IMR-90 (cell line): ENCODE measurements at regions not wholly inside any gene's neighbourhood (a gene's known extent, or its start where the extent isn't known, plus 50 kb on each side); places are given as distances from the start of the nearest gene placed in this dataset.

ENCODE experiments used
- ATAC-seq: fragments of 200-7000 bp; cut with Tn5 transposase; 2 replicates; pipeline ENCODE4 v1.9.1; 2020; ENCODE audit warnings: low read depth, mild to moderate bottlenecking, moderate library complexity
- BruUV-seq: library from RNA; stranded (reverse); fragments of 400-500 nt; replicated peaks from 2 replicates; lab custom pipeline; 2021; lab: Mats Ljungman, UMichigan
- CTCF ChIA-PET: fragments of 300-600 bp; formaldehyde crosslinking; extraction: SDS; loops from one replicate; lab custom pipeline; 2021; ENCODE audit warnings: antibody characterized with exemption; lab: Yijun Ruan, JAX
- POLR2A ChIA-PET: fragments of 300-600 bp; sonication (Branson Sonifier 250); formaldehyde crosslinking; loops from one replicate; lab custom pipeline; 2022; ENCODE audit warnings: antibody characterized with exemption; ENCODE audit not compliant: unreplicated experiment; lab: Charles Lee
- DNase-seq: peaks from one replicate; pipeline ENCODE4 v3.0.0; 2013
- H2AFZ ChIP-seq: replicated peaks from 2 replicates; pipeline ENCODE3; 2013; ENCODE audit warnings: low read length, mild to moderate bottlenecking; ENCODE audit not compliant: poor library complexity
- H2AK5ac ChIP-seq: 2 replicates; pipeline ENCODE4 v1.6.1; 2013; ENCODE audit warnings: low read depth, low read length, inconsistent platforms
- H2AK9ac ChIP-seq: replicated peaks from 2 replicates; pipeline ENCODE3; 2013; ENCODE audit warnings: mild to moderate bottlenecking, low read depth, low read length, moderate library complexity; ENCODE audit not compliant: poor library complexity
- H2BK120ac ChIP-seq: 2 replicates; pipeline ENCODE4 v1.6.1; 2013; ENCODE audit warnings: low read depth, low read length, inconsistent platforms
- H2BK15ac ChIP-seq: 3 replicates; pipeline ENCODE4 v1.6.1; 2013; ENCODE audit warnings: low read depth, low read length, inconsistent platforms
- H2BK20ac ChIP-seq: 2 replicates; pipeline ENCODE4 v1.6.1; 2013; ENCODE audit warnings: low read depth, mild to moderate bottlenecking, inconsistent platforms, low read length, moderate library complexity
- H2BK5ac ChIP-seq: 2 replicates; pipeline ENCODE4 v1.6.1; 2013; ENCODE audit warnings: mild to moderate bottlenecking, low read depth, low read length, inconsistent platforms; ENCODE audit not compliant: poor library complexity, severe bottlenecking
- H3K14ac ChIP-seq: replicated peaks from 2 replicates; pipeline ENCODE4 v1.6.1; 2013; ENCODE audit warnings: low read depth, low read length, inconsistent platforms
- H3K18ac ChIP-seq: 2 replicates; pipeline ENCODE4 v1.6.1; 2013; ENCODE audit warnings: low read depth, low read length, control low read depth
- H3K23ac ChIP-seq: 2 replicates; pipeline ENCODE4 v1.6.1; 2013; ENCODE audit warnings: low read depth, low read length, inconsistent platforms
- H3K27ac ChIP-seq: 2 replicates; pipeline ENCODE4 v1.5.1; 2013; ENCODE audit warnings: mild to moderate bottlenecking, control low read depth, low read length; ENCODE audit not compliant: insufficient read depth
- H3K27me3 ChIP-seq: 2 replicates; pipeline ENCODE4 v1.6.1; 2013; ENCODE audit warnings: low read length; ENCODE audit not compliant: control insufficient read depth, insufficient read depth
- H3K36me3 ChIP-seq: 2 replicates; pipeline ENCODE4 v1.6.1; 2013; ENCODE audit warnings: low read length, mixed read lengths; ENCODE audit not compliant: control insufficient read depth, insufficient read depth
- H3K4ac ChIP-seq: 2 replicates; pipeline ENCODE4 v1.6.1; 2013; ENCODE audit warnings: low read depth, low read length, inconsistent platforms
- H3K4me1 ChIP-seq: 2 replicates; pipeline ENCODE4 v1.6.1; 2013; ENCODE audit warnings: low read length, mixed read lengths; ENCODE audit not compliant: control insufficient read depth, insufficient read depth
- H3K4me2 ChIP-seq: 2 replicates; pipeline ENCODE4 v1.6.1; 2013; ENCODE audit warnings: low read depth, mild to moderate bottlenecking, control low read depth, low read length, moderate library complexity
- H3K4me3 ChIP-seq: 2 replicates; pipeline ENCODE4 v1.5.1; 2013; ENCODE audit warnings: low read depth, mild to moderate bottlenecking, control low read depth, low read length, moderate library complexity; ENCODE audit not compliant: insufficient read depth
- H3K56ac ChIP-seq: 2 replicates; pipeline ENCODE4 v1.6.1; 2013; ENCODE audit warnings: low read length, inconsistent platforms; ENCODE audit not compliant: insufficient read depth; ENCODE audit errors: extremely low read depth
- H3K79me1 ChIP-seq, 2 experiments: 2 replicates each; pipeline ENCODE4 v1.6.1; 2013; ENCODE audit warnings: low read length in 2 of 2, inconsistent platforms in 1 of 2, low read depth in 1 of 2
- H3K9ac ChIP-seq: 2 replicates; pipeline ENCODE4 v1.6.1; 2013; ENCODE audit warnings: low read depth, low read length, control low read depth
- H3K9me1 ChIP-seq: 2 replicates; pipeline ENCODE4 v1.6.1; 2013; ENCODE audit warnings: low read length, inconsistent platforms; ENCODE audit not compliant: insufficient read depth
- H3K9me3 ChIP-seq: 2 replicates; pipeline ENCODE4 v1.6.1; 2013; ENCODE audit warnings: low read length; ENCODE audit not compliant: control insufficient read depth, insufficient read depth
- H4K20me1 ChIP-seq: 2 replicates; pipeline ENCODE4 v1.6.1; 2013; ENCODE audit warnings: low read length, inconsistent platforms; ENCODE audit not compliant: insufficient read depth
- H4K5ac ChIP-seq: 2 replicates; pipeline ENCODE4 v1.6.1; 2013; ENCODE audit warnings: mild to moderate bottlenecking, low read depth, low read length, control low read depth
- H4K8ac ChIP-seq, 2 experiments: 2 replicates each; pipeline ENCODE4 v1.6.1; 2013; ENCODE audit warnings: low read depth in 2 of 2, low read length in 2 of 2, control low read depth in 1 of 2, inconsistent platforms in 1 of 2
- H4K91ac ChIP-seq: 2 replicates; pipeline ENCODE4 v1.6.1; 2013; ENCODE audit warnings: low read depth, low read length, inconsistent platforms; ENCODE audit not compliant: insufficient read depth
- ELK1 ChIP-seq: fragments of 150-350 bp; IDR thresholded peaks from 2 replicates; pipeline ENCODE4 v1.6.1; 2016; ENCODE audit warnings: low read depth, mild to moderate bottlenecking, low read length, moderate library complexity, borderline replicate concordance
- MAZ ChIP-seq: IDR thresholded peaks from 2 replicates; pipeline ENCODE4 v1.6.1; 2012; ENCODE audit warnings: low read depth, mild to moderate bottlenecking, low read length, improper control_type of control experiment, moderate library complexity, borderline replicate concordance
- NFE2L2 ChIP-seq: fragments of 150-350 bp; IDR thresholded peaks from 2 replicates; pipeline ENCODE4 v1.6.1; 2016; ENCODE audit warnings: low read depth, mild to moderate bottlenecking, low read length
- POLR2A ChIP-seq: IDR thresholded peaks from 2 replicates; pipeline ENCODE4 v1.6.1; 2012; ENCODE audit warnings: mild to moderate bottlenecking, low read depth, low read length
- RAD21 ChIP-seq: IDR thresholded peaks from 2 replicates; pipeline ENCODE4 v1.6.1; 2012; ENCODE audit warnings: low read length, improper control_type of control experiment
- USF2 ChIP-seq: fragments of 150-350 bp; IDR thresholded peaks from 2 replicates; pipeline ENCODE4 v1.6.1; 2017; ENCODE audit warnings: mild to moderate bottlenecking, antibody characterized with exemption, low read length, low read depth
- WGBS, 2 experiments: methylation state at CpG; one replicate each; pipeline versions ENCODE4 v1.1.5 to v1.1.7; 2013; ENCODE audit warnings: missing lambda C conversion rate in 2 of 2; ENCODE audit not compliant: insufficient read length in 1 of 2; ENCODE audit errors: extremely low coverage in 2 of 2; 5-methylcytosine and 5-hydroxymethylcytosine counted together
- dilution Hi-C: fragments of 300-500 bp; cut with HindIII; formaldehyde crosslinking; loops from one replicate; pipeline ENCODE4 v1.14.3; 2018; ENCODE audit warnings: low sequenced_read_pairs; ENCODE audit not compliant: unreplicated experiment
- in situ Hi-C: fragments of 300-500 bp; cut with MboI; formaldehyde crosslinking; loops from 3 replicates; pipeline ENCODE4 v1.14.3; 2019; ENCODE audit warnings: low sequenced_read_pairs, inconsistent platforms, mixed read lengths
- intact Hi-C: fragments of 100-400 bp; cut with micrococcal nuclease; formaldehyde crosslinking; loops from 2 replicates; pipeline ENCODE4 v1.10.0; 2022

GRCh38 chr2:139196754-139197153, 416.6 kb upstream of the NXPH2 start:
- Histone ChIP-seq H3K4me2 (no peak overlapping the region), H3K4me3 (no peak overlapping the region), H3K79me1 (no peaks in the 10 kb centered on the region), H3K9me3 (0 out of 2 replicates have a peak, but pooled peaks cover 4% of the 10 kb centered on the region), H2AK9ac (no peak overlapping the region), H2AK5ac (no peak overlapping the region), H3K9me1 (no peaks in the 10 kb centered on the region), H3K14ac (no peak overlapping the region), H4K8ac (no peak overlapping the region), H4K20me1 (no peaks in the 10 kb centered on the region), H3K56ac (no peak overlapping the region), H2AFZ (no peak overlapping the region), H3K36me3 (no peaks in the 10 kb centered on the region), H2BK5ac (no peak overlapping the region), H3K4ac (no peak overlapping the region), H3K4me1 (no peaks in the 10 kb centered on the region), H3K27ac (no peak overlapping the region), H3K18ac (no peak overlapping the region), H3K23ac (no peak overlapping the region), H2BK120ac (no peak overlapping the region), H4K5ac (no peak overlapping the region), H3K9ac (no peak overlapping the region), H2BK20ac (no peak overlapping the region), H3K27me3 (no peaks in the 10 kb centered on the region), H4K91ac (no peak overlapping the region), H2BK15ac (no peak overlapping the region)
- BruUV-seq: no TSS peak
- intact Hi-C loops (no loop called here), dilution Hi-C loops (no loop called here), in situ Hi-C loops (no loop called here)
- ChIA-PET CTCF (no interaction called here), POLR2A (no interaction called here)
- WGBS, 2 experiments: no CpG with 5 or more reads among the region's 4 CpGs
- no peak for DNase-seq
- no peak for ATAC-seq
- TF ChIP-seq NFE2L2: no peak
- no peak for TF ChIP-seq MAZ
- TF ChIP-seq POLR2A: no peak
- TF ChIP-seq USF2: no peak
- no peak for TF ChIP-seq ELK1
- no peak for TF ChIP-seq RAD21
